Vagina (tissue), 2 donors: ENCODE measurements at regions not wholly inside any gene's neighbourhood (a gene's known extent, or its start where the extent isn't known, plus 50 kb on each side); places are given as distances from the start of the nearest gene placed in this dataset.

Source experiments
- POLR2A ChIP-seq, 2 donors: fragments of 450-650 bp; IDR thresholded peaks; one replicate each; pipeline ENCODE4 v1.6.1; 2017; ENCODE audit warnings: antibody characterized with exemption in 2 of 2, mild to moderate bottlenecking in 2 of 2, moderate library complexity in 2 of 2
- TF ChIP-seq, protein P1 (sequence below), 3 experiments: fragments of 450-650 bp in 2 of 3; fragments of 200-600 bp in 1 of 3; sonication (generic) in 1 of 3; IDR thresholded peaks; one replicate each; pipeline ENCODE4 v1.5.1; 2017 to 2019; ENCODE audit warnings: antibody characterized with exemption in 3 of 3, mild to moderate bottlenecking in 2 of 3, moderate library complexity in 2 of 3

DNA sequence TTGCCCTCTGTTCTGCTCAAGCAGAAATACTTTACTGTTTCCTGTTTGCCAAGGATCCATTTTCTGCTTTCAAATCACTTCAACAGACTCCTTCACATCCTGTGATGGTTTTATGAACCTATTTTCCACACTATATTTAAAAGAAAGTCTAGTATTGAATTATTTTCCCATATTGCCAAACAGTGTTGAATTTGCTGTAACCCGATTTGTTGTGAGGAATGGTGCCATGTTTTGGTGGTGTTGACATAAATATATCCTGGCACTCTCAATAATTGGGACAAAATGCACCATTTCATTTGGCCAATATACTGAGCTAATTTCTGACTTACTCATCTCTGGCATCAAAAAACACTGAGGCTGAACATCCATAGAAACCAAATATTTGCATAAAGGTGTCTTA lies 615.4 kb upstream of the SEMA3D start:
- TF ChIP-seq, protein P1, sequence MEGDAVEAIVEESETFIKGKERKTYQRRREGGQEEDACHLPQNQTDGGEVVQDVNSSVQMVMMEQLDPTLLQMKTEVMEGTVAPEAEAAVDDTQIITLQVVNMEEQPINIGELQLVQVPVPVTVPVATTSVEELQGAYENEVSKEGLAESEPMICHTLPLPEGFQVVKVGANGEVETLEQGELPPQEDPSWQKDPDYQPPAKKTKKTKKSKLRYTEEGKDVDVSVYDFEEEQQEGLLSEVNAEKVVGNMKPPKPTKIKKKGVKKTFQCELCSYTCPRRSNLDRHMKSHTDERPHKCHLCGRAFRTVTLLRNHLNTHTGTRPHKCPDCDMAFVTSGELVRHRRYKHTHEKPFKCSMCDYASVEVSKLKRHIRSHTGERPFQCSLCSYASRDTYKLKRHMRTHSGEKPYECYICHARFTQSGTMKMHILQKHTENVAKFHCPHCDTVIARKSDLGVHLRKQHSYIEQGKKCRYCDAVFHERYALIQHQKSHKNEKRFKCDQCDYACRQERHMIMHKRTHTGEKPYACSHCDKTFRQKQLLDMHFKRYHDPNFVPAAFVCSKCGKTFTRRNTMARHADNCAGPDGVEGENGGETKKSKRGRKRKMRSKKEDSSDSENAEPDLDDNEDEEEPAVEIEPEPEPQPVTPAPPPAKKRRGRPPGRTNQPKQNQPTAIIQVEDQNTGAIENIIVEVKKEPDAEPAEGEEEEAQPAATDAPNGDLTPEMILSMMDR (IDR thresholded peaks at IDR 0.05): no peak
- TF ChIP-seq POLR2A (IDR thresholded peaks at IDR 0.05): no peak
